ENCODE measurements at regions not wholly inside any gene's neighbourhood (a gene's known extent, or its start where the extent isn't known, plus 50 kb on each side); places are given as distances from the start of the nearest gene placed in this dataset.

DNA sequence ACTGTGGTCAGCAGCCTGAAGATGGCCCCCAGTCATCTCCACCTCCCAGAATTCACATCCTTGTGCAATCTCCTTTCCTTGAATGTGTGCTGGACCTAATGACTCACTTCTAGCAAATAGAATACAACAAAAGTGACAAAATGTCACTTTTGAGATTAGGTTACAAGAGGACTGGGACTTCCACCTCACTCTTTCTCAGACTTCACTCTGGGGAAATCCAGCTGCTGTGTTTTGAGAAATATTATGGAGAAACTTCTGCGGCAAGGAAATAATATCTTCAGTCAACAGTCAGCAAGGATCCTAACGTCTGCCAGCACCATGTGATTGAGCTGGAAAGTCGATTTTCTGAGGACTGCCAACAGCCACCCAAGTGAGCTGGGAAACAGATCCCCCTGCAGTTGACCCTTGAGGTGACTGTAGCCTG lies 70.5 kb upstream of the GADD45A start:
- TF ChIP-seq EZH2 (IDR thresholded peaks at IDR 0.05; ENCODE audit: borderline replicate concordance, insufficient read depth, low read length, poor library complexity, severe bottlenecking) = no peak
- no peak for TF ChIP-seq RAD21 (conservative IDR thresholded peaks at IDR 0.05)
- TF ChIP-seq, protein P1, sequence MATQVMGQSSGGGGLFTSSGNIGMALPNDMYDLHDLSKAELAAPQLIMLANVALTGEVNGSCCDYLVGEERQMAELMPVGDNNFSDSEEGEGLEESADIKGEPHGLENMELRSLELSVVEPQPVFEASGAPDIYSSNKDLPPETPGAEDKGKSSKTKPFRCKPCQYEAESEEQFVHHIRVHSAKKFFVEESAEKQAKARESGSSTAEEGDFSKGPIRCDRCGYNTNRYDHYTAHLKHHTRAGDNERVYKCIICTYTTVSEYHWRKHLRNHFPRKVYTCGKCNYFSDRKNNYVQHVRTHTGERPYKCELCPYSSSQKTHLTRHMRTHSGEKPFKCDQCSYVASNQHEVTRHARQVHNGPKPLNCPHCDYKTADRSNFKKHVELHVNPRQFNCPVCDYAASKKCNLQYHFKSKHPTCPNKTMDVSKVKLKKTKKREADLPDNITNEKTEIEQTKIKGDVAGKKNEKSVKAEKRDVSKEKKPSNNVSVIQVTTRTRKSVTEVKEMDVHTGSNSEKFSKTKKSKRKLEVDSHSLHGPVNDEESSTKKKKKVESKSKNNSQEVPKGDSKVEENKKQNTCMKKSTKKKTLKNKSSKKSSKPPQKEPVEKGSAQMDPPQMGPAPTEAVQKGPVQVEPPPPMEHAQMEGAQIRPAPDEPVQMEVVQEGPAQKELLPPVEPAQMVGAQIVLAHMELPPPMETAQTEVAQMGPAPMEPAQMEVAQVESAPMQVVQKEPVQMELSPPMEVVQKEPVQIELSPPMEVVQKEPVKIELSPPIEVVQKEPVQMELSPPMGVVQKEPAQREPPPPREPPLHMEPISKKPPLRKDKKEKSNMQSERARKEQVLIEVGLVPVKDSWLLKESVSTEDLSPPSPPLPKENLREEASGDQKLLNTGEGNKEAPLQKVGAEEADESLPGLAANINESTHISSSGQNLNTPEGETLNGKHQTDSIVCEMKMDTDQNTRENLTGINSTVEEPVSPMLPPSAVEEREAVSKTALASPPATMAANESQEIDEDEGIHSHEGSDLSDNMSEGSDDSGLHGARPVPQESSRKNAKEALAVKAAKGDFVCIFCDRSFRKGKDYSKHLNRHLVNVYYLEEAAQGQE (IDR thresholded peaks at IDR 0.05; ENCODE audit: borderline replicate concordance) = no peak
- TF ChIP-seq POLR2AphosphoS5 (IDR thresholded peaks at IDR 0.05) = no peak
- Histone ChIP-seq H3K4me3 (ENCODE audit: low read length) (no peak overlapping the region), H3K36me3 (ENCODE audit: insufficient read depth, low read length) (no peaks in the 10 kb centered on the region), H3K9me3 (ENCODE audit: low read length) (no peaks in the 10 kb centered on the region), H3K27me3 (ENCODE audit: insufficient read depth, low read depth, low read length) (no peaks in the 10 kb centered on the region), H4K20me1 (ENCODE audit: insufficient read depth) (no peaks in the 10 kb centered on the region), H3K79me2 (replicated peaks; ENCODE audit: insufficient read depth, low read length) (no peaks in the 10 kb centered on the region), H3F3A (ENCODE audit: insufficient read depth, low read length, poor library complexity, severe bottlenecking) (no peaks in the 10 kb centered on the region), H3K4me2 (ENCODE audit: low read length) (no peak overlapping the region), H3K27ac (ENCODE audit: low read length) (no peak overlapping the region), H2AFZ (ENCODE audit: low read depth, low read length) (no peak overlapping the region), H3K9me2 (ENCODE audit: insufficient read depth, low read length) (no peaks in the 10 kb centered on the region), H3K9ac (ENCODE audit: low read length) (no peak overlapping the region)

DNA sequence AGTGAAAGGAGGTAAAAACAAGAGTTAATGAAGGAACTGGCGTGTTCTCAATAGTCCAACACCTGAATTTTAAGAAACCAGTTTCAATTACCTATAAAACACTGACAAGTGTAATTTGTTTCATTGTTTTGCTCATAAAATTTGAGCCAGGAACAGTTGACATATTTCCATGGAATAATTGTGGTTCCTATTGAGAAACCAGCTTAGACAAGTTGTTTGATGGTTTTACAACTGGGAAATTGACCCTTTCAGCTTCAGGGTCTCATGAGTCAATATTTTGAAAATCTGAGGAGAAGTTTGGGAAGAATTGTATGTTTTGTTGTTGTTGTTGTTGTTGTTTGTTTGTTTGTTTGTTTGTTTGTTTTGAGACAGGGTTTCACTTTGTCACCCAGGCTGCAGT lies 69.1 kb upstream of the GADD45A start:
- Histone ChIP-seq H3F3A (ENCODE audit: insufficient read depth, low read length, poor library complexity, severe bottlenecking) (no peaks in the 10 kb centered on the region), H3K4me3 (ENCODE audit: low read length) (no peak overlapping the region), H3K27ac (ENCODE audit: low read length) (no peak overlapping the region), H4K20me1 (ENCODE audit: insufficient read depth) (no peaks in the 10 kb centered on the region), H3K9me2 (ENCODE audit: insufficient read depth, low read length) (no peaks in the 10 kb centered on the region), H3K4me2 (ENCODE audit: low read length) (no peak overlapping the region), H3K79me2 (replicated peaks; ENCODE audit: insufficient read depth, low read length) (no peaks in the 10 kb centered on the region), H3K9me3 (ENCODE audit: low read length) (no peaks in the 10 kb centered on the region), H3K27me3 (ENCODE audit: insufficient read depth, low read depth, low read length) (no peaks in the 10 kb centered on the region), H2AFZ (ENCODE audit: low read depth, low read length) (no peak overlapping the region), H3K9ac (ENCODE audit: low read length) (no peak overlapping the region), H3K36me3 (ENCODE audit: insufficient read depth, low read length) (no peaks in the 10 kb centered on the region)
- TF ChIP-seq, protein P1 (IDR thresholded peaks at IDR 0.05; ENCODE audit: borderline replicate concordance) = no peak
- TF ChIP-seq, protein P2, sequence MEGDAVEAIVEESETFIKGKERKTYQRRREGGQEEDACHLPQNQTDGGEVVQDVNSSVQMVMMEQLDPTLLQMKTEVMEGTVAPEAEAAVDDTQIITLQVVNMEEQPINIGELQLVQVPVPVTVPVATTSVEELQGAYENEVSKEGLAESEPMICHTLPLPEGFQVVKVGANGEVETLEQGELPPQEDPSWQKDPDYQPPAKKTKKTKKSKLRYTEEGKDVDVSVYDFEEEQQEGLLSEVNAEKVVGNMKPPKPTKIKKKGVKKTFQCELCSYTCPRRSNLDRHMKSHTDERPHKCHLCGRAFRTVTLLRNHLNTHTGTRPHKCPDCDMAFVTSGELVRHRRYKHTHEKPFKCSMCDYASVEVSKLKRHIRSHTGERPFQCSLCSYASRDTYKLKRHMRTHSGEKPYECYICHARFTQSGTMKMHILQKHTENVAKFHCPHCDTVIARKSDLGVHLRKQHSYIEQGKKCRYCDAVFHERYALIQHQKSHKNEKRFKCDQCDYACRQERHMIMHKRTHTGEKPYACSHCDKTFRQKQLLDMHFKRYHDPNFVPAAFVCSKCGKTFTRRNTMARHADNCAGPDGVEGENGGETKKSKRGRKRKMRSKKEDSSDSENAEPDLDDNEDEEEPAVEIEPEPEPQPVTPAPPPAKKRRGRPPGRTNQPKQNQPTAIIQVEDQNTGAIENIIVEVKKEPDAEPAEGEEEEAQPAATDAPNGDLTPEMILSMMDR (IDR thresholded peaks at IDR 0.05; ENCODE audit: poor library complexity, severe bottlenecking) = no peak
- no peak for TF ChIP-seq TAF1 (IDR thresholded peaks at IDR 0.05; ENCODE audit: low read depth)
- TF ChIP-seq MXI1 (conservative IDR thresholded peaks at IDR 0.05; ENCODE audit: poor library complexity, severe bottlenecking) = no peak
- TF ChIP-seq RAD21 (conservative IDR thresholded peaks at IDR 0.05) = no peak
- no peak for TF ChIP-seq EZH2 (IDR thresholded peaks at IDR 0.05; ENCODE audit: borderline replicate concordance, insufficient read depth, low read length, poor library complexity, severe bottlenecking)
- TF ChIP-seq EP300 (conservative IDR thresholded peaks at IDR 0.05; ENCODE audit: poor library complexity, severe bottlenecking) = no peak
- no peak for TF ChIP-seq SMC3 (conservative IDR thresholded peaks at IDR 0.05; ENCODE audit: poor library complexity)
- no peak for TF ChIP-seq POLR2AphosphoS5 (IDR thresholded peaks at IDR 0.05)

All from neural cell (in vitro differentiated cells).